SK-N-SH (cell line): ENCODE measurements at regions not wholly inside any gene's neighbourhood (a gene's known extent, or its start where the extent isn't known, plus 50 kb on each side); places are given as distances from the start of the nearest gene placed in this dataset.

Experiments
- CTCF ChIA-PET: fragments of 300-600, 350-600 bp; formaldehyde crosslinking; extraction: SDS; loops from one replicate; lab custom pipeline; 2021; lab: Yijun Ruan, JAX
- POLR2A ChIA-PET: fragments of 350-600 bp; sonication (Branson Sonifier 250); formaldehyde crosslinking; extraction: SDS; loops from one replicate; lab custom pipeline; 2020; ENCODE audit warnings: antibody characterized with exemption, inconsistent platforms; lab: Yijun Ruan, JAX
- DNase-seq: peaks from one replicate; pipeline ENCODE4 v3.0.0; 2012
- H2AFZ ChIP-seq: fragments of 200-600 bp; sonication (generic); 2 replicates; pipeline ENCODE4 v1.8.1; 2016; ENCODE audit warnings: antibody characterized with exemption, mild to moderate bottlenecking, low read depth
- H3F3A ChIP-seq: fragments of 200-600 bp; sonication (generic); replicated peaks from 2 replicates; pipeline ENCODE3; 2016; ENCODE audit warnings: antibody characterized with exemption, mild to moderate bottlenecking; ENCODE audit not compliant: insufficient read depth
- H3K27ac ChIP-seq, 2 experiments: fragments of 200-500 bp in 1 of 2; fragments of 200-600 bp in 1 of 2; sonication (Bioruptor generic) in 1 of 2; sonication (generic), shearing (Covaris generic) in 1 of 2; 2 replicates each; pipeline versions ENCODE4 v1.5.1 to v1.6.1; 2014 to 2016; ENCODE audit warnings: low read depth in 2 of 2, inconsistent platforms in 1 of 2, low read length in 1 of 2, mild to moderate bottlenecking in 1 of 2, mixed read lengths in 1 of 2
- H3K27me3 ChIP-seq: fragments of 200-600 bp; sonication (generic), shearing (Covaris generic); 2 replicates; pipeline ENCODE4 v1.6.1; 2016; ENCODE audit warnings: mixed run types; ENCODE audit not compliant: insufficient read depth
- H3K36me3 ChIP-seq, 2 experiments: fragments of 200-500 bp in 1 of 2; fragments of 200-600 bp in 1 of 2; sonication (Bioruptor generic) in 1 of 2; sonication (generic) in 1 of 2; replicated peaks in 1 of 2; 2 replicates each; pipeline versions ENCODE3 to v1.5.1; 2014 to 2016; ENCODE audit warnings: low read length in 1 of 2, mild to moderate bottlenecking in 1 of 2; ENCODE audit not compliant: insufficient read depth in 2 of 2, control insufficient read depth in 1 of 2
- H3K4me1 ChIP-seq, 2 experiments: fragments of 200-500 bp in 1 of 2; fragments of 200-600 bp in 1 of 2; sonication (Bioruptor generic) in 1 of 2; sonication (generic), shearing (Covaris generic) in 1 of 2; 2 replicates each; pipeline versions ENCODE4 v1.5.1 to v1.6.1; 2014 to 2016; ENCODE audit warnings: low read depth in 1 of 2, low read length in 1 of 2, mixed run types in 1 of 2; ENCODE audit not compliant: insufficient read depth in 2 of 2, control insufficient read depth in 1 of 2
- H3K4me2 ChIP-seq: fragments of 200-600 bp; sonication (generic), shearing (Covaris generic); 2 replicates; pipeline ENCODE4 v1.6.1; 2017; ENCODE audit warnings: mixed run types
- H3K4me3 ChIP-seq, 2 experiments: fragments of 200-500 bp in 1 of 2; fragments of 200-600 bp in 1 of 2; sonication (Bioruptor generic) in 1 of 2; sonication (generic), shearing (Covaris generic) in 1 of 2; 2 replicates each; pipeline versions ENCODE4 v1.5.1 to v1.8.1; 2014 to 2016; ENCODE audit warnings: low read depth in 2 of 2, inconsistent platforms in 1 of 2, low read length in 1 of 2, mild to moderate bottlenecking in 1 of 2, mixed read lengths in 1 of 2, moderate library complexity in 1 of 2
- H3K79me2 ChIP-seq: fragments of 200-600 bp; sonication (generic); 2 replicates; pipeline ENCODE4 v1.8.1; 2017; ENCODE audit warnings: mild to moderate bottlenecking; ENCODE audit not compliant: insufficient read depth
- H3K9ac ChIP-seq: fragments of 200-600 bp; sonication (generic); 2 replicates; pipeline ENCODE4 v1.6.1; 2017; ENCODE audit warnings: mixed run types
- H3K9me2 ChIP-seq: fragments of 200-600 bp; sonication (generic); 2 replicates; pipeline ENCODE4 v1.6.1; 2017; ENCODE audit warnings: mixed run types
- H3K9me3 ChIP-seq: fragments of 200-600 bp; sonication (generic); 2 replicates; pipeline ENCODE4 v1.6.1; 2017; ENCODE audit warnings: mixed run types, mild to moderate bottlenecking, moderate library complexity
- H4K20me1 ChIP-seq: fragments of 200-600 bp; sonication (generic); 2 replicates; pipeline ENCODE4 v1.6.1; 2017; ENCODE audit warnings: mild to moderate bottlenecking, mixed run types; ENCODE audit not compliant: insufficient read depth
- CTCF ChIP-seq: fragments of 200-600 bp; sonication (generic); IDR thresholded peaks from 2 replicates; pipeline ENCODE4 v1.6.1; 2017; ENCODE audit warnings: antibody characterized with exemption, mild to moderate bottlenecking, moderate library complexity
- ELF1 ChIP-seq: IDR thresholded peaks from 2 replicates; pipeline ENCODE4 v1.4.0; 2012
- EP300 ChIP-seq, 2 experiments: IDR thresholded peaks; 2 replicates each; pipeline versions ENCODE4 v1.4.0 to v1.6.1; 2012; ENCODE audit warnings: borderline replicate concordance in 1 of 2, low read depth in 1 of 2, low read length in 1 of 2
- EZH2phosphoT487 ChIP-seq: fragments of 200-600 bp; sonication (generic); IDR thresholded peaks from 2 replicates; pipeline ENCODE4 v1.6.1; 2017; ENCODE audit warnings: low read depth, mixed run types, mild to moderate bottlenecking, antibody characterized with exemption, moderate library complexity, borderline replicate concordance
- FOSL2 ChIP-seq: IDR thresholded peaks from 2 replicates; pipeline ENCODE4 v1.4.0; 2012; ENCODE audit warnings: low read depth, mild to moderate bottlenecking, moderate library complexity, borderline replicate concordance
- FOXM1 ChIP-seq: IDR thresholded peaks from 2 replicates; pipeline ENCODE4 v1.4.0; 2012; ENCODE audit warnings: low read depth, mild to moderate bottlenecking
- GABPA ChIP-seq: IDR thresholded peaks from 2 replicates; pipeline ENCODE4 v1.4.0; 2012; ENCODE audit warnings: low read depth, mild to moderate bottlenecking
- GATA2 ChIP-seq: sonication (generic); formaldehyde crosslinking; IDR thresholded peaks from 2 replicates; pipeline ENCODE4 v1.5.0; 2020; ENCODE audit warnings: mild to moderate bottlenecking, missing genetic modification reagents
- IRF3 ChIP-seq: fragments of 150-350 bp; IDR thresholded peaks from 2 replicates; pipeline ENCODE4 v1.6.1; 2016; ENCODE audit warnings: mild to moderate bottlenecking, low read depth, low read length
- JUND ChIP-seq: IDR thresholded peaks from 2 replicates; pipeline ENCODE4 v1.4.0; 2012
- MEF2A ChIP-seq: IDR thresholded peaks from 2 replicates; pipeline ENCODE4 v1.4.0; 2012; ENCODE audit warnings: low read depth, borderline replicate concordance
- MXI1 ChIP-seq: IDR thresholded peaks from 2 replicates; pipeline ENCODE4 v1.6.1; 2012; ENCODE audit warnings: mild to moderate bottlenecking, low read depth, low read length, improper control_type of control experiment
- NFIC ChIP-seq: IDR thresholded peaks from 2 replicates; pipeline ENCODE4 v1.4.0; 2012; ENCODE audit warnings: borderline replicate concordance
- NRF1 ChIP-seq: IDR thresholded peaks from 2 replicates; pipeline ENCODE4 v1.6.1; 2012; ENCODE audit warnings: low read depth, mild to moderate bottlenecking, low read length
- RAD21 ChIP-seq: IDR thresholded peaks from 2 replicates; pipeline ENCODE4 v1.6.1; 2012; ENCODE audit warnings: mild to moderate bottlenecking, low read length
- RXRA ChIP-seq: IDR thresholded peaks from 2 replicates; pipeline ENCODE4 v1.4.0; 2012; ENCODE audit warnings: low read depth, mild to moderate bottlenecking, borderline replicate concordance
- SIN3A ChIP-seq: IDR thresholded peaks from 2 replicates; pipeline ENCODE4 v1.6.1; 2012; ENCODE audit warnings: low read depth, mild to moderate bottlenecking, low read length, moderate library complexity, borderline replicate concordance
- SMC3 ChIP-seq: IDR thresholded peaks from 2 replicates; pipeline ENCODE4 v1.6.1; 2012; ENCODE audit warnings: low read depth, low read length, improper control_type of control experiment
- TCF12 ChIP-seq: IDR thresholded peaks from 2 replicates; pipeline ENCODE4 v1.4.0; 2012
- TEAD4 ChIP-seq: IDR thresholded peaks from 2 replicates; pipeline ENCODE4 v1.4.0; 2012; ENCODE audit warnings: mild to moderate bottlenecking, borderline replicate concordance; ENCODE audit not compliant: insufficient read depth
- USF1 ChIP-seq: IDR thresholded peaks from 2 replicates; pipeline ENCODE4 v1.4.0; 2012; ENCODE audit warnings: low read depth, borderline replicate concordance
- WGBS: methylation state at CpG from one replicate; pipeline ENCODE4 v1.1.6; 2017; ENCODE audit warnings: low lambda C conversion rate; 5-methylcytosine and 5-hydroxymethylcytosine counted together
- TF ChIP-seq, protein P1 (sequence below): IDR thresholded peaks from 2 replicates; pipeline ENCODE4; 2012
- TF ChIP-seq, protein P2 (sequence below): IDR thresholded peaks from 2 replicates; pipeline ENCODE4 v1.4.0; 2012; ENCODE audit warnings: low read depth
- TF ChIP-seq, protein P3 (sequence below): IDR thresholded peaks from 2 replicates; pipeline ENCODE4 v1.4.0; 2012; ENCODE audit warnings: low read depth, borderline replicate concordance

DNA sequence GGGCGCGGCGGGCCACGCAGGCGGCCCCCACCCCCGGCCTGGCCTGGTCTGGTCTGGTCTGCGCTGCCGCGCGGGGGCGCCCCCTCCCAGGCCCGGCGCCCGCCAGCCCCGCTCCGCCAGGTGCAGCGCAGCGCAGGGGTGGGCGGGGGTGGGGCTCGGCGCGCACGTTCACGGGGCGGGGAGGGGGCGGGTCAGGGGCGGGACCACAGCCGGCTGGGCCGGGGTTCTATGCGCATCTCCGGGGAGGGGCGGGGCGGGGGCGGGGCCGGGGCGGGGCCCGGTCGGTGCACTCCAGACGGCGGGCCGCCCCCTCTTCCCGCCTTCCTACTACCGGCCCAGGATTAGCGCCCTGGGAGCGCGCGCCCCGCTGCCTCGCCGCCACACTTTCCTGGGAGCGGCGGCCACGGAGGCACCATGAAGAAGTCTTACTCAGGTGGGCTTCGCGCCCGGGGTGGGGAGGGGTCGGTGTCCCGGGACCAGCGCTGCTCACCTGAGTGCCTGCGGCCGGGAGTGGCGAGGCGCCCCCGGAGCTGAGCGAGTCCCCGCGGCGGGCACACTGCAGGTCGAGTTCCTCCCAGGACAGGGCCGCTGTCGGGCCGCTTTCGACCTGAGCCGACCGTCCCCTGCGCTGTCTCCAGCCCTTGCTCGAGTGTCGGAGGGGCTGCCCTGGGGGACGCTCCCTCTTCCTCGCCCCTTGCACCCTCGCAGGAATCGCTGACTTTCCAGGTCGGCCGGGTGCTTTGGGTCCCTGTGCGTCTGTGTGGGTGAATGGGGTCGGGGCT lies 140.5 kb downstream of the SEC14L1 start:
- no peak overlapping the region for H3K9ac ChIP-seq
- H3K36me3 ChIP-seq: no peaks in the 10 kb centered on the region
- ChIA-PET CTCF (interaction anchor here (0.6 to 1.7 kb wide), 13 partner anchors 10 to 312 kb away, joined by 3 to 7 read pairs (median 3); no protein-coding TSS in a partner anchor), POLR2A (no interaction called here)
- no peaks in the 10 kb centered on the region for H4K20me1 ChIP-seq
- no peaks in the 10 kb centered on the region for H3K9me2 ChIP-seq
- 45% methylated on average over 21 of the region's 86 CpGs for WGBS
- peaks cover 30% of the 10 kb centered on the region for H3F3A ChIP-seq
- no peaks in the 10 kb centered on the region for H3K79me2 ChIP-seq
- peak overlapping the region in 1 of 2 experiments; percentile 54; a peak in 1 of 4 replicates for H3K27ac ChIP-seq
- H3K9me3 ChIP-seq: no peaks in the 10 kb centered on the region
- H3K27me3 ChIP-seq: no peaks in the 10 kb centered on the region
- DNase-seq: peak; percentile 98
- peaks cover 26 to 54% of the 10 kb centered on the region in 2 experiments for H3K4me1 ChIP-seq
- TF ChIP-seq RAD21 (peak; percentile 53), NFIC (no peak), TEAD4 (no peak), FOSL2 (no peak), MEF2A (no peak), CTCF (no peak), IRF3 (no peak), JUND (no peak), NRF1 (no peak), SIN3A (no peak), MXI1 (no peak), EP300 (IDR thresholded peaks at IDR 0.05; ENCODE audit: borderline replicate concordance in 1 of 2, low read depth in 1 of 2, low read length in 1 of 2) (no peak), GABPA (no peak), TCF12 (no peak), USF1 (no peak), RXRA (no peak), FOXM1 (no peak), ELF1 (no peak), GATA2 (CRISPR knock-in tag) (no peak), EZH2phosphoT487 (no peak), SMC3 (peak; percentile 43)
- TF ChIP-seq, protein P1, sequence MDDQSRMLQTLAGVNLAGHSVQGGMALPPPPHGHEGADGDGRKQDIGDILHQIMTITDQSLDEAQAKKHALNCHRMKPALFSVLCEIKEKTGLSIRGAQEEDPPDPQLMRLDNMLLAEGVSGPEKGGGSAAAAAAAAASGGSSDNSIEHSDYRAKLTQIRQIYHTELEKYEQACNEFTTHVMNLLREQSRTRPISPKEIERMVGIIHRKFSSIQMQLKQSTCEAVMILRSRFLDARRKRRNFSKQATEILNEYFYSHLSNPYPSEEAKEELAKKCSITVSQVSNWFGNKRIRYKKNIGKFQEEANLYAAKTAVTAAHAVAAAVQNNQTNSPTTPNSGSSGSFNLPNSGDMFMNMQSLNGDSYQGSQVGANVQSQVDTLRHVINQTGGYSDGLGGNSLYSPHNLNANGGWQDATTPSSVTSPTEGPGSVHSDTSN: 0 out of 2 replicates have a peak, but pooled peaks have one; percentile 12
- TF ChIP-seq, protein P2, sequence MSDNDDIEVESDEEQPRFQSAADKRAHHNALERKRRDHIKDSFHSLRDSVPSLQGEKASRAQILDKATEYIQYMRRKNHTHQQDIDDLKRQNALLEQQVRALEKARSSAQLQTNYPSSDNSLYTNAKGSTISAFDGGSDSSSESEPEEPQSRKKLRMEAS: peak; percentile 33; the same call in 1 of the 2 replicates
- TF ChIP-seq, protein P3, sequence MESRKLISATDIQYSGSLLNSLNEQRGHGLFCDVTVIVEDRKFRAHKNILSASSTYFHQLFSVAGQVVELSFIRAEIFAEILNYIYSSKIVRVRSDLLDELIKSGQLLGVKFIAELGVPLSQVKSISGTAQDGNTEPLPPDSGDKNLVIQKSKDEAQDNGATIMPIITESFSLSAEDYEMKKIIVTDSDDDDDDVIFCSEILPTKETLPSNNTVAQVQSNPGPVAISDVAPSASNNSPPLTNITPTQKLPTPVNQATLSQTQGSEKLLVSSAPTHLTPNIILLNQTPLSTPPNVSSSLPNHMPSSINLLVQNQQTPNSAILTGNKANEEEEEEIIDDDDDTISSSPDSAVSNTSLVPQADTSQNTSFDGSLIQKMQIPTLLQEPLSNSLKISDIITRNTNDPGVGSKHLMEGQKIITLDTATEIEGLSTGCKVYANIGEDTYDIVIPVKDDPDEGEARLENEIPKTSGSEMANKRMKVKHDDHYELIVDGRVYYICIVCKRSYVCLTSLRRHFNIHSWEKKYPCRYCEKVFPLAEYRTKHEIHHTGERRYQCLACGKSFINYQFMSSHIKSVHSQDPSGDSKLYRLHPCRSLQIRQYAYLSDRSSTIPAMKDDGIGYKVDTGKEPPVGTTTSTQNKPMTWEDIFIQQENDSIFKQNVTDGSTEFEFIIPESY: no peak
- H3K4me3 ChIP-seq: peak overlapping the region; percentile 56 to 59
- 0 out of 2 replicates have a peak overlapping the region, but pooled peaks have one; percentile 77 for H2AFZ ChIP-seq
- peak overlapping the region; percentile 88 for H3K4me2 ChIP-seq
